ENCODE measurements at regions not wholly inside any gene's neighbourhood (a gene's known extent, or its start where the extent isn't known, plus 50 kb on each side); places are given as distances from the start of the nearest gene placed in this dataset.
"Not testable (repeated sequence)": the region's sequence is repeated elsewhere in the genome, so short reads cannot be mapped to it uniquely, and the experiment has no call there.

DNA sequence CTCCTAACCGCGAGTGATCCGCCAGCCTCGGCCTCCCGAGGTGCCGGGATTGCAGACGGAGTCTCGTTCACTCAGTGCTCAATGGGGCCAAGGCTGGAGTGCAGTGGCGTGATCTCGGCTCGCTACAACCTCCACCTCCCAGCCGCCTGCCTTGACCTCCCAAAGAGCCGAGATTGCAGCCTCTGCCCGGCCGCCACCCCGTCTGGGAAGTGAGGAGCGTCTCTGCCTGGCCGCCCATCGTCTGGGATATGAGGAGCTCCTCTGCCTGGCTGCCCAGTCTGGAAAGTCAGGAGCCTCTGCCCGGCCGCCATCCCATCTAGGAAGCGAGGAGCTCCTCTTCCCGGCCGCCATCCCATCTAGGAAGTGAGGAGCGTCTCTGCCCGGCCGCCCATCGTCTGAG, 58.8 kb upstream of the ANKRD30BL start:
- not testable (repeated sequence) for DNase-seq

- DNase-seq = not testable (repeated sequence)
These were observed 60.1 kb upstream of the ANKRD30BL start for GRCh38 chr2:132221886-132222285.

DNA sequence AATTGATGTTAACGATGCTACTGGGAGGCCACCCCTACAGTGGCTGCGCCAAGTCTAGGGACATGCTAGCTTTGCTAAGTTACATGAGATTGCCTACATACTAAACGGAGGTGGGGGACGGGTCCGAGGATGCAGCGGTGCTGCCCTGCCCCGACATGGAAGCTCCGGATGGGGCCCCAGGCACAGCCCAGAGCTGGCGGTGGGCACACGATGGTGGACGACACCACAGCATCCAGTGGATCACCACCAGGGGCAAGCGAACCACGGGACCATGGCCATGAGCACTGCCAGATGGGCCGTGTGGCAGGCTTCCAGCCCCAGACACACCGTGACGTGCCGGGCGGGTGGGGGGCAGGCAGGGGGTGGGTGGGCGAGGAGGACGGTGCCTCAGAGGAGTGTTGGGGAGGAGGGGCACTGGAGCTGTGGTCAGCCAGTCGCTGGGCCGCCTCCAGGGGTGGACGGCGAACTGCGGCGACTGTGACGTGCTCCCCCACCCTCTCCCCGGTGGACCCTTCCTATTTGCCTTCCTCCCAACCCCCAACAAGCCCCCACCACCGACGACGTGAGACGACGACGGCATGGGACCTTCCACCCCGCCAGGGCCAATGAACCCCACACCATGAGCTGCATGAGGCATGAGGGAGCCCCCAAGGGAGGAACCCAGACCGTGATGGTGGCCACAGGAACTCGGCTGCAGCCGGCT, 90.6 kb upstream of the ANKRD30BL start:
- DNase-seq = no peak

DNA sequence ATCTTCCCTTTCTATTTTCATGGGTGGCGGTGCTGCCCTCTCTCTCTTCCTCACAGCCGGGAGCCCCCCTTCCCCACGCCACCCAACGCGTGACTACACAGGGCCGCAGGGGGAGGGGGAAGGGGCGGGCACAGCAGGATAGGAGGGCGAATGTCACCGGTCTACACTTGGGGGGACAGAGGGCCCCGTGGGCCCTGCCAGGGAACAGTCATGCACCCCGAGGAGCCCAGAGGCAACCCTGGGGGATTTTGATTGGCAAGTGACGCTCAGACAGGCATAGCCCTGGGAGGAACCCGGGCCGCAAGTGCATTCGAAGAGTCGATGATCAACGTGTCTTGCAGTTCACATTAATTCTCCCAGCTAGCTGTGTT, 91.1 kb upstream of the ANKRD30BL start:
- DNase-seq = no peak

DNA sequence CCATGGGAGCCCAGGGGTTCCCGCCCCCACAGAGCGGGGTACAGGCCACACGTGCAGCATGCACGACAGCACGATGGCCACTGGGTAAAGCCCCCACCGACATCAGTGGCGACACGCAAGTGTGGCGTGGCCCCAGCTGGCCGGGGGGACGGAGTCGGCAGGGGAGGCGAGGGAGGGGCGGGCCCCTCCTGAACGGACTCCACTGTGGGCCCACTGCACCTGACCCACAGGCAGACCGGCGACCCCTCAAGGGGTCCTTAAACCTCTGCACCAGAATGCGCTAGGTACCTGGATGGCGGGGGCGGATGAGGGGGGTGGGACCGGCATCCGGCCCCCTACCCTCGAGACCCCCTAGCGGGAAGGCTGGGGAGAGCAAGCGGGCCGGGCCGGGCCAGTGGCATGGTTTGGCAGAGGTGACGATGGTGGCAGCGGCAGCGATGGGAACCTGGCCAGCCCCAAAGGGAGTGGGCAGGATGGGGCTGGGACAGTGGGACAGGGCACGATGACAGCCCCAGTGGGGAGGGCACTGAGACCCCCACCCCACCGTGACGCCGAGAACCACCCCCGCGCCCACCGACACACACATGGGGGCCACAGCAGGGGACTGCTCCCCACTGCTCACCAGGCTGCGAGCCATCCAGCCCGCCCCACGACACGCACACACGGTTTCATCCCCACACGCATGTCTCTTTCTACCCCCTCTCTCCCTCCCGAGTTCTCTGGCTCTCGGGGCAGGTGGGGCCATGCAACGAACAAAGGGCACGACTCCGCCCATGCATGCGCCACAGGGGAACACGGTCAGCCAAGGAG, 91.9 kb upstream of the ANKRD30BL start:
- no peak for DNase-seq

GRCh38 chr2:132254306-132254919, 92.7 kb upstream of the ANKRD30BL start:
- DNase-seq = not testable (repeated sequence)

DNA sequence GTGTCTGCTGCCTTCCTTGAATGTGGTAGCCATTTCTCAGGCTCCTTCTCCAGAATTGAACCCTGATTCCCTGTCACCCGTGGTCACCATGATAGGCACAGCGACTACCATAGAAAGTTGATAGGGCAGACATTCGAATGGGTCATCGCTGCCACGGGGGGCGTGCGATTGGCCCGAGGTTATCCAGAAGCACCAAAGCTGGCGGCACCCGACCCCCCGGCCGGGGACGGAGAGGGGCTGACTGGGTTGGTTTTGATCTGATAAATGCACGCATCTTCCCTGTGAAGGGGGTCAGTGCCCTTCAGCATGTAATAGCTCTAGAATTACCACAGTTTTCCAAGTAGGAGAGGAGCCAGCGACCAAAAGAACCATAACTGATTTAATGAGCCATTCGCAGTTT, 94.0 kb upstream of the ANKRD30BL start:
- DNase-seq = no peak

- no peak for DNase-seq
These were observed 94.6 kb upstream of the ANKRD30BL start for GRCh38 chr2:132256251-132256902.

- DNase-seq = not testable (repeated sequence)
These were observed 95.2 kb upstream of the ANKRD30BL start for GRCh38 chr2:132256903-132257300.

DNA sequence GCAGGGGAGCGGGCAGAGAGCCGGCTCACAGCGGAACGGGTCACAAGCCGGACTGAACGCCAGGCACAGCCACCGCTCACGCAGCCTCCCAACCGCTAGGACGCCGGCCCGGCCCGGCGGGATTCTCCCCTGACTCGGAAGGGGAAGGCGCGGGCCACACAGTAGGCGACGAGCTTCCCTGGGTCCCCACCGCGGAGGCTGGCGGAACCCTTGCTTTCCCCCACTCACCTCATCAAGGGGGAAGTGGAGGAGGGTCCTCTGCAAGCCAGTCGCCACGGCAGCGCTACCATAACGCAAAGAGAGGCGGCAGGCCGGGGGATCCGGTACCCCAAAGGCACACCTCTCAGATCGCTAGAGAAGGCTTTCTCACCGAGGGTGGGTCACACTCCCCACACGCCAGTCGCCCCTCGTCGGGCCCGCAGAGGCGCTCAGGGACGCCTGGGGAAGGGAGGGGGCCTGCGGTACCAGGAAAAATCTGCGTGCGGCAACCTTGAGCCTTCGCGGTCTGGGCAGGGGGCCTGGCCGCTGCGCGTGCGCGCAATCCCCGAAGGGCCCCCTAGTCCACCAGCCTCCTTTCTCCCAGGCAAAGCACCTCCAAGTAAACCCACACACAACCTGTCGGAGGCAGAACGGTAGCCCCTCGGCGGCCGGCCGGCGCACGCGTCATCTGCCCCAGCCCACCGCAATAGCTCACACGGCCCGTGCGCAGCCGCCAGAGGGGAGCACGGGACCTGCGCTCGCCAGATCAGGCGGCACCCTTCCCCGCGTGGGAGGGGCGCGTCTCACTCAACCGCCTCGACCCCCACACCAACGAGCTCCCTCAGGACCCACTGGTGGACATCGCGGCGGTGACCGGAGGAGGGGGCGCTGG, 95.8 kb upstream of the ANKRD30BL start:
- not testable (repeated sequence) for DNase-seq

GRCh38 chr2:132259276-132259675, 97.5 kb upstream of the ANKRD30BL start:
- not testable (repeated sequence) for DNase-seq

- DNase-seq = not testable (repeated sequence)
These were observed 103.8 kb upstream of the ANKRD30BL start for GRCh38 chr2:132265595-132265994.

DNA sequence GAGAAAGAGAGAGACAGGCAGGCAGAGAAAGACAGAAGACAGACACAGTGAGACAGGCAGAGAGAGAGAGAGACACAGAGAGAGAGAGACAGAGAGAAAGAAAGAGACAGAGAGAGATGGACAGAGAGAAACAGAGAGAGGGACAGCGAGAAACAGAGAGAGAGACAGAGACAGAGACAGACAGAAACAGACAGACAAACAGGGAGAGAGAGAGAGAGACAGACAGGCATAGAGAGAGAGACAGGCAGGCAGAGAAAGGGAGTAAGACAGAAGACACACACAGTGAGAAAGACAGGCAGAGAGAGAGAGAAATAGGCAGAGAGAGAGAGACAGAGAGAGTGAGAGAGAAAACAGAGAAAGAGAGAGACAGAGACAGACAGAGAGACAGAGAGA, 105.3 kb upstream of the ANKRD30BL start:
- DNase-seq = no peak

GRCh38 chr2:132267498-132268283, 105.9 kb upstream of the ANKRD30BL start:
- not testable (repeated sequence) for DNase-seq

DNA sequence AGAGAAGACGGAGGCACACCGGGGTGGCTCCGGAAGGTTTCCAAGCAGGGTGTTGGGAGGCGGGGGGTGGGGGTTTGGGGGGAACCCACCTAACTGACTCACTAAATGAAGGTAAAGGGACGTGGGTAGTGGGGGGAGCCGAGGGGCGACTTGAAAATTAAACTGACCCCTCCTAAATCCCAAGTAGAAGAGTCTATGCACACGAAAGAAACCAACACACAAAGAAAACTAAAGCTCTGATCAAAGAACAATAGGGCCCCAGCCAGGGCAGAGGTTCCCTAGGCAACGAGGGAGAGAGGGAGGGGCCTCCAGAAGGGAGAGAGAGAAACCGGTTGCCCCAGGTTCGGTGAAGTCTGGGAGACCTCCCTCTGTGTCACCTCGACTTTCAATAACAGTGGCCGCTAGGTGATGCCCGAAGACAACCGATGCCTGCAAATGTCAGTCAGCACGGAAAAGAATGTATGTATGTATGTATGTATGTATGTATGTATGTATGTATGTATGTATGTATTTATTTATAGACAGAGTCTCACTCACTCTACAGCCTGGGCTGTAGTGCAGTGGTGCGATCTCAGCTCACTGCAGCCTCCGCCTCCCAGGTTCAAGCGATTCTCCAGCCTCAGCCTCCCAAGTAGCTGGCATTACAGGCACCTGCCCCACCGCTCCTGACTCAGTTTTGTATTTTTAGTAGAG, 106.7 kb upstream of the ANKRD30BL start:
- not testable (repeated sequence) for DNase-seq

DNA sequence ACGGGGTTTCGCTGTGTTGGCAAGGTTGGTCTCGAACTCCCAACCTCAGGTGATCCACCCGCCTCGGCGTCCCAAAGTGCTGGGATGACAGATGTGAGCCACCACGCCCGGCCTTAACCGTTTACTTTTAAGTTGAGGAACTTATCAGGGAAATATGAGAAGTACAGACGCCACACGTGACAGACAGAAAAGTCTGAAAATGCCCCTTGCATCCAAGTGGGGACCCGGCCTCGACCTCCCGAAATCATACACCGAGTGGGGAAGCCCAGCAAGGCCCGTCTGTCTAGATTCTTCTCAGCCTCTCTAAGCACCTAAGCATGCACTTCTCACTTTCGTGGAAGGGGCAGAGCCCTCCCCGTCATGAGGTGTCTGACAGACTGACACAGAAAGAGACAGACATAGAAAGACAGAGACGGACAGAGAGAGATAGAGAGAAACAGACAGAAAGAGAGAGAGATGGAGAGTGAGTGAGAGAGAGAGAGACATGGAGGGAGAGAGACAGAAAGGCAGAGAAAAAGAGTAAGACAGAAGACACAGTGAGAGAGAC, 107.3 kb upstream of the ANKRD30BL start:
- DNase-seq = no peak

GRCh38 chr2:132270255-132270654, 108.5 kb upstream of the ANKRD30BL start:
- DNase-seq = no peak

DNA sequence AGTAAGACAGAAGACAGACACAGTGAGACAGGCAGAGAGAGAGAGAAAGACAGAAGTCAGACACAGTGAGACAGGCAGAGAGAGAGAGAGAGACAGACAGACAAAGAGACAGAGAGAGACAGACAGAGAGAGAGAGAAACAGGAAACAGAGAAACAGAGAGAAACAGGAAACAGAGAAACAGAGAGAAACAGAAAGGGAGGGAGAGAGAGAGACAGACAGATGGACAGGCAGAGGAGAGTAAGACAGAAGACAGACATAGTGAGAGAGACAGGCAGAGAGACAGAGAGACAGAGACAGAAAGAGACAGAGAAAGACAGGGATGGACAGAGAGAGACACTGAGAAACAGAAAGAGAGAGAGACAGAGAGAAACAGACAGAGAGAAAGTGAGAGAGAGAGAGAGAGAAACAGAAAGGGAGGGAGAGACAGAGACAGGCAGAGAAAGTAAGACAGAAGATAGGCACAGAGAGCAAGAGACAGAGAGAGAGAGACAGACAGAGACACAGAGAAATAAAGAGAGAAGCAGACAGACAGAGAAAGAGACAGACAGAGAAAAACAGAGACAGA, 109.3 kb upstream of the ANKRD30BL start:
- DNase-seq = no peak

GRCh38 chr2:132271794-132272193, 110.0 kb upstream of the ANKRD30BL start:
- DNase-seq = not testable (repeated sequence)

DNA sequence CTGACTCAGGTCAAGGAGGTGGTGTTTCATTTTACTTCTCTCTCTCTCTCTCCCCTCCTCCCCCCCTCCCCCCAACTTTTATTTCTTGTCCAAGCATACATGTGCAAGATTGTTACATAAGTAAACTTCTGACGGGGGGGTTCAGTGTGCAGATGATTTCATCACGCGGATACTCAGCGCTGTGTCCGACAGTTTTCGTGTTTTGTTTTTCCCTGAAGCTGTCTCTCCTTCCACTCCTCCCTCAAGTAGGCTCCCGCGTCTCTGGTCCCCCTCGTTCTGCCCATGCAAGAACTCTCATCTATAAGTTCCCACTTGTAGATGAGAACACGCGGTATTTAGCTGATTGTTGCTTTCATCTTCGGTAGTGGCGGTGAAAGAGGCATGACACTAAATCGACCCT, 111.0 kb upstream of the ANKRD30BL start:
- no peak for DNase-seq

All from NCI-H2171 treated with DMSO at 0.1 percent for 48 hours (cell line).